PC-3 (cell line): ENCODE measurements at regions not wholly inside any gene's neighbourhood (a gene's known extent, or its start where the extent isn't known, plus 50 kb on each side); places are given as distances from the start of the nearest gene placed in this dataset.

Source experiments
- ATAC-seq: fragments of 200-7000 bp; cut with Tn5 transposase; 2 replicates; pipeline ENCODE4 v1.9.1; 2020; ENCODE audit warnings: mild to moderate bottlenecking, moderate library complexity
- BruUV-seq: library from RNA; stranded (reverse); fragments of 400-500 nt; replicated peaks from 2 replicates; lab custom pipeline; 2021; lab: Mats Ljungman, UMichigan
- CTCF ChIA-PET: fragments of 300-600 bp; sonication (Branson Sonifier 250); formaldehyde crosslinking; loops from one replicate; lab custom pipeline; 2022; ENCODE audit warnings: antibody characterized with exemption; lab: Charles Lee
- POLR2A ChIA-PET: fragments of 300-600 bp; sonication (Branson Sonifier 250); formaldehyde crosslinking; loops from one replicate; lab custom pipeline; 2022; ENCODE audit warnings: antibody characterized with exemption; ENCODE audit not compliant: unreplicated experiment; lab: Charles Lee
- DNase-seq: peaks from one replicate; pipeline ENCODE4 v3.0.0-alpha.2; 2015
- H2AFZ ChIP-seq: fragments of 300-600 bp; sonication (generic); 2 replicates; pipeline ENCODE4 v1.6.0; 2016; ENCODE audit warnings: antibody characterized with exemption, low read length
- H3F3A ChIP-seq: fragments of 300-600 bp; sonication (generic); one replicate; pipeline ENCODE4 v1.6.0; 2017; ENCODE audit warnings: antibody characterized with exemption, low read length, control low read depth, mild to moderate bottlenecking; ENCODE audit not compliant: unreplicated experiment
- H3K27ac ChIP-seq: fragments of 300-600 bp; sonication (generic); 2 replicates; pipeline ENCODE4 v1.5.1; 2016; ENCODE audit warnings: mild to moderate bottlenecking, low read length
- H3K27me3 ChIP-seq: fragments of 300-600 bp; sonication (generic); 2 replicates; pipeline ENCODE4 v1.6.1; 2016; ENCODE audit warnings: low read length, mixed read lengths
- H3K36me3 ChIP-seq: fragments of 300-600 bp; sonication (generic); 2 replicates; pipeline ENCODE4 v1.6.1; 2016; ENCODE audit warnings: low read depth, mixed run types, low read length, mixed read lengths
- H3K4me1 ChIP-seq: fragments of 300-600 bp; sonication (generic); 2 replicates; pipeline ENCODE4 v1.5.1; 2016; ENCODE audit warnings: low read length; ENCODE audit not compliant: insufficient read depth
- H3K4me2 ChIP-seq: fragments of 300-600 bp; sonication (generic); 2 replicates; pipeline ENCODE4 v1.6.0; 2016; ENCODE audit warnings: low read length
- H3K4me3 ChIP-seq: fragments of 300-600 bp; sonication (generic); 2 replicates; pipeline ENCODE4 v1.5.1; 2016; ENCODE audit warnings: mild to moderate bottlenecking, low read length, mixed read lengths
- H3K79me2 ChIP-seq: fragments of 300-600 bp; sonication (generic); 2 replicates; pipeline ENCODE4 v1.6.1; 2017; ENCODE audit warnings: low read length, mixed read lengths
- H3K9ac ChIP-seq: fragments of 300-600 bp; sonication (generic); 2 replicates; pipeline ENCODE4 v1.6.0; 2016; ENCODE audit warnings: mild to moderate bottlenecking, low read length
- H3K9me2 ChIP-seq: fragments of 300-600 bp; sonication (generic); replicated peaks from 2 replicates; pipeline ENCODE4 v1.6.1; 2016; ENCODE audit warnings: mixed run types, low read length, mixed read lengths
- H3K9me3 ChIP-seq: fragments of 300-600 bp; sonication (generic); 2 replicates; pipeline ENCODE4 v1.6.1; 2016; ENCODE audit warnings: low read length, mixed read lengths
- H4K20me1 ChIP-seq: fragments of 300-600 bp; sonication (generic); 2 replicates; pipeline ENCODE4 v1.6.1; 2016; ENCODE audit warnings: low read length, mixed read lengths
- CTCF ChIP-seq: fragments of 300-600 bp; sonication (generic); conservative IDR thresholded peaks from 2 replicates; pipeline ENCODE4 v1.5.1; 2017; ENCODE audit warnings: antibody characterized with exemption, low read depth, mild to moderate bottlenecking, low read length
- EZH2 ChIP-seq: fragments of 300-600 bp; sonication (generic); IDR thresholded peaks from one replicate; pipeline ENCODE4 v1.6.1; 2017; ENCODE audit warnings: antibody characterized with exemption, mild to moderate bottlenecking, low read length; ENCODE audit not compliant: unreplicated experiment
- EZH2phosphoT487 ChIP-seq: fragments of 300-600 bp; sonication (generic); IDR thresholded peaks from 2 replicates; pipeline ENCODE4 v1.6.1; 2018; ENCODE audit warnings: mild to moderate bottlenecking, antibody characterized with exemption, low read length, borderline replicate concordance
- intact Hi-C: fragments of 100-400 bp; cut with micrococcal nuclease; formaldehyde crosslinking; loops from 2 replicates; pipeline ENCODE4 v1.9.0; 2023

DNA sequence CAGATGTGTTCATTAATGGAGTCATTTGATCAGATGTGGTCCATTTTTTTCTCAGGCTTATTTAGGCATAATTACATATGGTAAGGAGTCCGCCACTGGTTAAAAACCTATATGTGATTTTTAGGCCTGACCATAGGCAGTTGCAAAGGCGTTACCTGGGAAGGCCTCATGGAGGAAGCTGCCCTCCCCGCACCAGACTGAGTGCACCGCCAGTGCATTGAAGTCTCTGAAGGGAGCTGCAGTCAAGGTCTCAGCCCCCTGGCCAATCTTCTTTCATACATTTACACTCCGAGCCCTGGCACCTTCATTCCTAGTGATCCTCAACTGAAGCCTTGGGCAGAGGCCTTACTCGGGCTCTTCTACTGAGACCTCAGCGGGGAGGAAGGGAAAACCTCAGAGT is 898.2 kb upstream of the AGA start:
- no peaks in the 10 kb centered on the region for H4K20me1 ChIP-seq
- CTCF ChIA-PET, result no interaction called here
- no peak overlapping the region for H3K9ac ChIP-seq
- TF ChIP-seq EZH2 (no peak), EZH2phosphoT487 (no peak), CTCF (no peak)
- BruUV-seq, result no TSS peak
- no peaks in the 10 kb centered on the region for H3K4me1 ChIP-seq
- no peaks in the 10 kb centered on the region for H3K9me2 ChIP-seq
- no peaks in the 10 kb centered on the region for H3F3A ChIP-seq
- H3K27me3 ChIP-seq, result no peaks in the 10 kb centered on the region
- POLR2A ChIA-PET, result no interaction called here
- ATAC-seq (no peak), DNase-seq (no peak)
- no peak overlapping the region for H3K4me3 ChIP-seq
- H2AFZ ChIP-seq, result no peak overlapping the region
- intact Hi-C loops, result no loop called here
- no peaks in the 10 kb centered on the region for H3K79me2 ChIP-seq
- H3K4me2 ChIP-seq, result no peak overlapping the region
- H3K9me3 ChIP-seq, result no peaks in the 10 kb centered on the region
- H3K36me3 ChIP-seq, result no peaks in the 10 kb centered on the region
- no peak overlapping the region for H3K27ac ChIP-seq

- H3K4me3 ChIP-seq, result no peak overlapping the region
- no peaks in the 10 kb centered on the region for H3K79me2 ChIP-seq
- BruUV-seq, result no TSS peak
- no peaks in the 10 kb centered on the region for H3K27me3 ChIP-seq
- H2AFZ ChIP-seq, result no peak overlapping the region
- H4K20me1 ChIP-seq, result no peaks in the 10 kb centered on the region
- DNase-seq (no peak), ATAC-seq (no peak)
- ChIA-PET CTCF (no interaction called here), POLR2A (no interaction called here)
- no peak overlapping the region for H3K4me2 ChIP-seq
- TF ChIP-seq EZH2phosphoT487 (no peak), EZH2 (no peak), CTCF (no peak)
- H3K4me1 ChIP-seq, result no peaks in the 10 kb centered on the region
- no peaks in the 10 kb centered on the region for H3K36me3 ChIP-seq
- no peaks in the 10 kb centered on the region for H3K9me2 ChIP-seq
- intact Hi-C loops, result no loop called here
- H3K27ac ChIP-seq, result no peak overlapping the region
- no peaks in the 10 kb centered on the region for H3K9me3 ChIP-seq
- no peaks in the 10 kb centered on the region for H3F3A ChIP-seq
- H3K9ac ChIP-seq, result no peak overlapping the region
These were observed 901.9 kb upstream of the AGA start for GRCh38 chr4:178344096-178344495.

DNA sequence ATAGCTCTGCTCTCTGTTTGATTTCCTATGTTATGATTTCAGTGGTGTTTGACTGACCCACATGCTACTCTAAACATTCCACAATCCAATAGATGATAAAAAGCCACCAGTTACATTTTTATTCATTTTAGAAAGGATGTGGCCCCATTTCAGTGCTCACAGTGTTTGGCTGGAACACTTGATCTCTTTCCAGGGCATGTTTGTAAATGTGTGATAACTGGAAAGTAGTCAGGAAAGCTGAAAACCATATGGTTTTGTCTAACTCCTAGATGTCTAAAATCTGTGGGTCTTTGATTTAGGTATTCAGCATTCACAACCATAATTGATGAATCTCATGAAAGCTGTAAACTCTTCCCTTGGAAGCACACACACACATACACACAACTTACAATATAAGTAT is 904.9 kb upstream of the AGA start:
- TF ChIP-seq EZH2 (no peak), CTCF (no peak), EZH2phosphoT487 (no peak)
- intact Hi-C loops, result no loop called here
- no TSS peak for BruUV-seq
- Histone ChIP-seq H3K9me2 (no peaks in the 10 kb centered on the region), H3F3A (no peaks in the 10 kb centered on the region), H4K20me1 (no peaks in the 10 kb centered on the region), H3K27me3 (no peaks in the 10 kb centered on the region), H3K4me3 (no peak overlapping the region), H2AFZ (no peak overlapping the region), H3K79me2 (no peaks in the 10 kb centered on the region), H3K9ac (no peak overlapping the region), H3K36me3 (no peaks in the 10 kb centered on the region), H3K4me1 (no peaks in the 10 kb centered on the region), H3K27ac (no peak overlapping the region), H3K4me2 (no peak overlapping the region), H3K9me3 (no peaks in the 10 kb centered on the region)
- DNase-seq (no peak), ATAC-seq (no peak)
- CTCF ChIA-PET, result no interaction called here
- POLR2A ChIA-PET, result no interaction called here
